Endothelial cell of umbilical vein (primary cell): ENCODE measurements at regions not wholly inside any gene's neighbourhood (a gene's known extent, or its start where the extent isn't known, plus 50 kb on each side); places are given as distances from the start of the nearest gene placed in this dataset.

Experiments used
- BruUV-seq: library from RNA; stranded (reverse); fragments of 400-500 nt; replicated peaks from 2 replicates; lab custom pipeline; 2021; lab: Mats Ljungman, UMichigan
- CTCF ChIA-PET: fragments of 300-600, 350-600 bp; sonication (Branson Sonifier 250); formaldehyde crosslinking; loops from one replicate; lab custom pipeline; 2021; ENCODE audit warnings: antibody characterized with exemption, inconsistent platforms; lab: Charles Lee
- POLR2A ChIA-PET: fragments of 300-600, 350-600 bp; sonication (Branson Sonifier 250); formaldehyde crosslinking; loops from one replicate; lab custom pipeline; 2021; ENCODE audit warnings: antibody characterized with exemption, inconsistent platforms; lab: Charles Lee
- DNase-seq: peaks from one replicate; pipeline ENCODE4 v3.0.0-alpha.2; 2011; ENCODE audit warnings: low read depth, low spot score
- FAIRE-seq: peaks from 2 replicates; lab custom pipeline; 2011; peaks lifted over from hg19 to GRCh38; lab: Jason Lieb, UNC
- H2AFZ ChIP-seq: 2 replicates; pipeline ENCODE4 v1.6.0; 2012; ENCODE audit warnings: low read depth, low read length, control low read depth, inconsistent platforms
- H3K27ac ChIP-seq: 2 replicates; pipeline ENCODE4 v1.5.1; 2011; ENCODE audit warnings: low read depth, mild to moderate bottlenecking, control low read depth, low read length, moderate library complexity; ENCODE audit not compliant: insufficient read depth
- H3K27me3 ChIP-seq, 2 experiments: 2 replicates each; pipeline versions ENCODE4 v1.6.0 to v1.6.1; 2011; ENCODE audit warnings: low read length in 2 of 2, mixed read lengths in 1 of 2; ENCODE audit not compliant: control insufficient read depth in 2 of 2, insufficient read depth in 2 of 2
- H3K36me3 ChIP-seq, 2 experiments: 2 replicates in 1 of 2; 3 replicates in 1 of 2; pipeline ENCODE4 v1.5.1; 2011; ENCODE audit warnings: low read length in 2 of 2, mild to moderate bottlenecking in 1 of 2, moderate library complexity in 1 of 2; ENCODE audit not compliant: control insufficient read depth in 2 of 2, insufficient read depth in 2 of 2; ENCODE audit errors: extremely low read depth in 1 of 2
- H3K4me1 ChIP-seq: 3 replicates; pipeline ENCODE4 v1.5.1; 2011; ENCODE audit warnings: mild to moderate bottlenecking, low read length; ENCODE audit not compliant: control insufficient read depth, insufficient read depth; ENCODE audit errors: extremely low read depth
- H3K4me2 ChIP-seq: 2 replicates; pipeline ENCODE4 v1.6.1; 2011; ENCODE audit warnings: low read length, control low read depth, mixed read lengths; ENCODE audit not compliant: insufficient read depth
- H3K4me3 ChIP-seq, 3 experiments: fragments of 200-600 bp in 1 of 3; sonication (generic), shearing (Covaris generic) in 1 of 3; replicated peaks in 1 of 3; 2 replicates each; pipeline ENCODE4 v1.5.1; 2011 to 2016; ENCODE audit warnings: control low read depth in 3 of 3, low read length in 3 of 3, mild to moderate bottlenecking in 2 of 3, inconsistent platforms in 1 of 3, low read depth in 1 of 3, moderate library complexity in 1 of 3; ENCODE audit not compliant: insufficient read depth in 1 of 3
- H3K79me2 ChIP-seq: 2 replicates; pipeline ENCODE4 v1.6.0; 2012; ENCODE audit warnings: low read length, inconsistent platforms; ENCODE audit not compliant: control insufficient read depth, insufficient read depth
- H3K9ac ChIP-seq: replicated peaks from 2 replicates; pipeline ENCODE3; 2011; ENCODE audit warnings: low read length, control low read depth; ENCODE audit not compliant: insufficient read depth; ENCODE audit errors: extremely low read depth
- H3K9me1 ChIP-seq: replicated peaks from 3 replicates; pipeline ENCODE4 v1.6.0; 2011; ENCODE audit warnings: mild to moderate bottlenecking, low read length; ENCODE audit not compliant: control insufficient read depth, insufficient read depth; ENCODE audit errors: extremely low read depth
- H3K9me3 ChIP-seq: replicated peaks from 2 replicates; pipeline ENCODE4 v1.5.1; 2012; ENCODE audit warnings: low read length, inconsistent platforms; ENCODE audit not compliant: control insufficient read depth, insufficient read depth
- H4K20me1 ChIP-seq: replicated peaks from 2 replicates; pipeline ENCODE3; 2011; ENCODE audit warnings: mild to moderate bottlenecking, low read length; ENCODE audit not compliant: control insufficient read depth, insufficient read depth; ENCODE audit errors: extremely low read depth
- CTCF ChIP-seq, 2 donors: IDR thresholded peaks; 1 replicate in 1 of 2; 2 replicates in 1 of 2; pipeline ENCODE4 v1.5.1; 2011; ENCODE audit warnings: low read length in 2 of 2, mild to moderate bottlenecking in 2 of 2, moderate library complexity in 2 of 2, control low read depth in 1 of 2, inconsistent platforms in 1 of 2, low read depth in 1 of 2; ENCODE audit not compliant: insufficient read depth in 1 of 2; ENCODE audit errors: extremely low read depth in 1 of 2
- EZH2 ChIP-seq: IDR thresholded peaks from 2 replicates; pipeline ENCODE4 v1.6.1; 2012; ENCODE audit warnings: borderline replicate concordance, low read depth, mild to moderate bottlenecking, moderate library complexity, low read length, inconsistent platforms; ENCODE audit not compliant: severe bottlenecking
- FOS ChIP-seq: IDR thresholded peaks from 2 replicates; pipeline ENCODE4 v1.6.1; 2011; ENCODE audit warnings: mild to moderate bottlenecking, low read length, moderate library complexity, borderline replicate concordance; ENCODE audit not compliant: insufficient read depth
- GATA2 ChIP-seq: IDR thresholded peaks from 2 replicates; pipeline ENCODE4 v1.7.0; 2011; ENCODE audit warnings: low read depth, mild to moderate bottlenecking, moderate library complexity, mixed read lengths, low read length; ENCODE audit not compliant: insufficient read length, insufficient read depth
- JUN ChIP-seq: IDR thresholded peaks from 2 replicates; pipeline ENCODE4 v1.6.1; 2011; ENCODE audit warnings: borderline replicate concordance, low read depth; ENCODE audit not compliant: insufficient read length, insufficient read depth
- MYC ChIP-seq: IDR thresholded peaks from one replicate; pipeline ENCODE4 v1.6.1; 2011; ENCODE audit warnings: mild to moderate bottlenecking, low read depth, low read length
- POLR2A ChIP-seq: IDR thresholded peaks from 2 replicates; pipeline ENCODE4 v1.6.1; 2012; ENCODE audit warnings: low read depth, mild to moderate bottlenecking, control low read depth, low read length
- POLR2AphosphoS5 ChIP-seq: IDR thresholded peaks from 2 replicates; pipeline ENCODE4 v1.6.1; 2012; ENCODE audit warnings: low read depth, mild to moderate bottlenecking, control low read depth, low read length, moderate library complexity; ENCODE audit not compliant: insufficient read depth
- dilution Hi-C: fragments of 300-500 bp; cut with MboI; formaldehyde crosslinking; loops from one replicate; pipeline ENCODE4 v1.15.0; 2019; ENCODE audit warnings: low sequenced_read_pairs; ENCODE audit not compliant: extremely low pct_ligation_motif_present
- intact Hi-C: fragments of 100-400 bp; cut with micrococcal nuclease; formaldehyde crosslinking; loops from one replicate; pipeline ENCODE4 v1.10.0; 2022
- TF ChIP-seq, protein P1 (sequence below): IDR thresholded peaks from 2 replicates; pipeline ENCODE4 v1.6.1; 2011; ENCODE audit not compliant: insufficient read depth, insufficient read length

- Histone ChIP-seq H3K79me2 (no peaks in the 10 kb centered on the region), H3K4me3 (no peak overlapping the region), H3K9me1 (no peaks in the 10 kb centered on the region), H2AFZ (no peak overlapping the region), H3K27me3 (peaks cover 0 to 2% of the 10 kb centered on the region in 2 experiments), H4K20me1 (no peaks in the 10 kb centered on the region), H3K27ac (no peak overlapping the region), H3K9me3 (no peaks in the 10 kb centered on the region), H3K9ac (no peak overlapping the region), H3K36me3 (no peaks in the 10 kb centered on the region), H3K4me2 (no peak overlapping the region), H3K4me1 (no peaks in the 10 kb centered on the region)
- BruUV-seq: no TSS peak
- CTCF ChIA-PET: interaction anchor here (1.9 kb wide), 1 partner anchor 10 kb away, joined by 6 read pairs; no protein-coding TSS in a partner anchor
- DNase-seq: no peak
- intact Hi-C loops (no loop called here), dilution Hi-C loops (no loop called here)
- POLR2A ChIA-PET: no interaction called here
- TF ChIP-seq, protein P1, sequence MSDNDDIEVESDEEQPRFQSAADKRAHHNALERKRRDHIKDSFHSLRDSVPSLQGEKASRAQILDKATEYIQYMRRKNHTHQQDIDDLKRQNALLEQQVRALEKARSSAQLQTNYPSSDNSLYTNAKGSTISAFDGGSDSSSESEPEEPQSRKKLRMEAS: no peak
- no peak for TF ChIP-seq JUN
- TF ChIP-seq POLR2AphosphoS5: no peak
- no peak for TF ChIP-seq GATA2
- TF ChIP-seq MYC: no peak
- no peak for TF ChIP-seq POLR2A
- TF ChIP-seq EZH2: no peak
- TF ChIP-seq FOS: no peak
- no peak for TF ChIP-seq CTCF (IDR thresholded peaks at IDR 0.05; ENCODE audit: extremely low read depth in 1 of 2, insufficient read depth in 1 of 2, low read depth in 1 of 2, low read length in 2 of 2)
- FAIRE-seq: no peak
Observed at GRCh38 chr5:143879646-143880045, 67.7 kb downstream of the HMHB1 start.
